IPS-NIHi7 (cell line): ENCODE measurements at regions not wholly inside any gene's neighbourhood (a gene's known extent, or its start where the extent isn't known, plus 50 kb on each side); places are given as distances from the start of the nearest gene placed in this dataset.
A peak's percentile ranks its signal among the peaks of the same experiment; 100 is the strongest.

Experiments
- DNase-seq: peaks from one replicate; pipeline ENCODE4 v3.0.0; 2012; ENCODE audit warnings: mixed read lengths; ENCODE audit errors: extremely low spot score

DNA sequence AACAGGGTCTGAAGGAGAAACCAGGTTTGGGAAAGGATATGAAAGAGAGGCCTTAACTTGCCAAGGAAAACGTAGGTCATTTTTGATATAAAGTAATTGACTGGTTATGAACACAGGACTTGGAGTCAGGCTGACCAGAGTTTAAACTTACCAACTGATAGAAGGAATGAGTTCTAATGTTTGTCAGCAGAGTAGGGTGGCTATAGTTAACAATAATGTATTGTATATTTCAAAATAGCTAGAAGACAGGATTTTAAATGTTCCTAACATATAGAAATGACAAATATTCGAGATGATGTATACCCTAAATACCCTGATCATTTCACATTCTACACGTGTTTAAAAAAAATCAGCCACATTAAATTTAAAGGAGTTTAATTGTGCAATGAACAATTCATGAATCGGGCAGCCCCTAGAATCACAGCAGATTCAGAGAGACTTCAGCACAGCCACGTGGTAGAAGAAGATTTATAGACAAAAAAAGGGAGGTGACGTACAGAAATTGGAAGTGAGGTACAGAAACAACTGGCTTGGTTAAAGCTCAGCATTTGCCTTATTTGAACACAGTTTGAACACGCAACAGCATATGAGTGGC is 52.5 kb upstream of the PLEKHG7 start:
- no peak for DNase-seq

DNA sequence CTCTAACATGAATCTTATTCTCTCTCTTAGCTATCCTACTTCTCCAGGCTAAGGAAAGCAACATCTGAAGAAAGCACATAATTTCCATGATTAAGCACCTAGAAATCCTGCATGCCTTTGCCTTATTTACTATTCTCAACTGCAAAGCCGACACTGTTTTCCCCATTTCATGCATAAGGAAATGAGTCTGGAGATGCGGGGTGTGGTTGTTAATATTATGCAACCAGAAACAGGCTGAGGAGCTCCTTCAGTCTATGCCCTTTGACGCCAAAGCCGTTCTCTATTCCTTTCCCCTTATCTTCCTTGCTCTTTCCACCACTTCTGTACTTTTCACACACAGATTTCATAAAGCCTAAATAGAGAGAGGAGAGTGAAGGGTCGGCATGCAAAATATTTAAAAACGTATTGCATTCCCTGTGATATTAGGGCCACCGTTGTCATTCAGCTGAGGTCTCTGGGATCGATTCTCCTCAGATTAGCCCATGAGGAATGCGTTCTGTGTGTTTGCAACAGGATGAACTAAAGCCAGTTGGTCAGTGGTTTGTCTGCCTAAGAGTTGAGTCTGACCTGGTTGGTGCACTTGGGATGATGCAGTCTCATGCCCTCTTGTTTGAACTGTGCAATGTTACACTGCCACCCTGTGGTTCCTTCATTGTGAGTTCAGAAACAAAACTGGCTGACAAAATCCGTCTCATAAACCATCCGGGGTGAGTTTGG is 53.1 kb upstream of the PLEKHG7 start:
- peak; percentile 82 for DNase-seq

DNA sequence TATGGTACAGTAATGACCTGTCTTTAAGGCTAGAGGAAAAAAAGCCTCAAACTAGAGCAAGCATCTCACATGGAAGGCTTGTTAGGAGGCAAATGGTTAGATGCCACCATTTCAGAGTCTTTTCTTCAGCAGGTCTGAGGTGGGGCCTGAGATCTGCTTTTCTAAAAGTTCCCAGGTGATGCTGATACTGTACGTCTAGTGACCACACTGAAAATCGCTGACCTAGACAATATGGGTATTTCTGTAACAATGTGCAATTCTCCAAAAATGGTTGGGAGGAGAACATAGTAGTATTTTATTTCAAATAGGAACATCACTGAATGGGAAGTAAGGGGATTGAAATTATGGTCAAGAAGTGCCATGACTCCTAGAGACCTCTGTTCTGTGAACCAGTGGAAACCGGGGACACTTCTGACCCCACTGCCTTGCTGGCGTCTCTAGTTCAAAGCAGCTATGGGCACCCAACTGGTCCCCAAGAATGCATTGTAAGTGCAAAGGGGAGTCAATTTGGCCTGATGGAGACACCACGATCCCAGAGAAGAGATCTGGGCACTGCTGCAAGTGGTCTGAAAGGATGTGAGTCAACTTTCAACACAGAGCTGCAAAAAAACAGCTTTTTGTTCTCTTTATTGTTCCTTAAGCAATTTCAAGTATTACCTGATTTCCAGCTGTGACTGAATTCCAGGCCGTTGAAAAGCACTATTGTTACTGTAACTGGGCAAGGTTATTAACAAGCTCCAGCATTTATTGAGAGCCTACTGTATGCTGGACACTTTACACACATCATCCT is 54.4 kb upstream of the PLEKHG7 start:
- DNase-seq, result no peak

DNA sequence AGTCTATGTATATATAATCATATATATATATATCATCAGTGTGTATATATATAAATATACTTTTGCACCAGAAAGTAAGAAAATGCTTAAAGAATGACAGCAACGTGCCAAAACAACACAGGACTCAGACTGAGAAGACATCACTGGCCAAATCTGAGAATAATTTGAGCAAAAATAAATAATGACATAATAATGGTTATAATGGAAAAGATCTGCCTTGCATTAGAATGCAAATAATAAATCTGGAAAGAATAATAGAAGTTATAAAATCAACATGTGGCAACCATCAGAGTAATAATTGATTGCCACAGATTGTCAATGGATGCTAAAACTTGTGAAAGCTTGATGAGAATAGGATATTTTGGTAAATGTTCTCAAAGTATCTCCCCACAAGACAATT is 61.5 kb upstream of the PLEKHG7 start:
- DNase-seq, result no peak

DNA sequence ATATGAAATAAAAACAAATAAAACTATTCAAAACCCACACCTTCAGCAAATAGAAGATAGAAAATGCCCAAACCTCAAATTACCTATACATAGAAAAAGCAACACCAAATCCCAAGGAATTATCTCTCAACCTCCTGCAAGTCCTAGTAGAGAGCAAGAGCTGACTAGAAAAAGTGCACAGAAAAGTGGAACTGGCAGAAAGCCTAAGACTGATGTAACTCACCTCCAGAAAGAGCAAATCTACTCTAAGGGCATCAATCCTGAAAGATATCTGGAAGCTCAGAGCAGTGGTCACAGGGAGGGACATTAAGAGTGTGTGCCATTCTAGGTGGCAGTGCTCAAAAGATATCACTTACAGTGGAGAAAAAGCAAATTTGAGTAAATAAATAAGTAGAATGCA is 62.1 kb upstream of the PLEKHG7 start:
- DNase-seq, result no peak

DNA sequence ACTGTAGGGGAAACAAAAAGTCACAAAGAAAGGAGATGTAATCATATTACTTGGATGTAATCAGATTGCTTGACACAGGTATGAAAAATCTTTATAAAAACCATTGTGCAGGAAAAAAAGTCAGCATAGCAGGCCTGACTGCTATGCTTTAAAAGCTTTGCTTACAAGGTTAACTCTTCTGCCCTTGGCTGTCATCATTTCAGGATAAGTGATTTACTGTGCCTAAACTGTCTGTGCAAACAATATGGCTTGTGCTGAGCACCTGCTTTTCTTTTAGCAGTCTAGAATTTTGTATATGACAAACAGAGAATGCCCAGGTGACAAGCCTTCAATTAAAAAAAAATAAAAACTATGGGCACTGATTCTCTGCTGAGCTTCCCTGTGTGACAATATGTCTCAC is 63.8 kb upstream of the PLEKHG7 start:
- no peak for DNase-seq

DNA sequence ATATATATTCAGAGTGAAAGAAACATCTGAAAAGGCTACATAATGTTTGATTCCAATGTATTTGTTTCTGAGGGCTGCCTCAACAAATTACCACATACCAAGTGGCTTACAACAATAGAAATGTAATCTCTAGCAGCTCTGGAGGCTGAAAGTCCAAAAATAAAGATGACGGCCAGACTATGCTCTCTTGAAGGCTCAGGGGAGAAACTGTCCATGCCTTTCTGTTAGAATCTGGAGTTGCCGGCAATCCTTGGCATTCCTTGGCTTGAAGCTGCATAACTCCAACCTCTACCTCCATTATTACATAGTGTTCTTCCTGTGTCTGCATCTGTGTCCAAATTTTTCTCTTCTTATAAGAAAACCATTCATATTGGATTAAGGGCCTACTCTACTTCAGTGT is 68.1 kb upstream of the PLEKHG7 start:
- DNase-seq, result no peak

DNA sequence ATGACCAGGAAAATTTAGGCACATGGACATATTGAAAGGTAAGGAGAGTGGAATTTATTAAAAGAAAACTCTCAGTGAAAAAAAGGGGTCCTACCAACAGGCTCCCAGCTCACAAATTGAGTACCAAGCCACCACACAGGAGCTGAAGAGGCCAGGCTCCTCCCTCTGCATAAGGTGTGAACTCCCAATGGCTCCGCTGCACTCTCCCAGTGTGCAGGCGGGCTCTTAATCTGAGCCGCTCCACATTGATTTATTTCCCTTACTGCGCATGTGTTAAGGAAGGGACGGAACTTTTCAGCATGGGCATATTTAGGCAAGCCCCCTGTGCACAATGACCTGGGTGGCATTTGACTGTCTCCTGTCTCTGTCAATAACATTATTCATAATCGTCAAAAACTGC is 68.6 kb upstream of the PLEKHG7 start:
- no peak for DNase-seq

DNA sequence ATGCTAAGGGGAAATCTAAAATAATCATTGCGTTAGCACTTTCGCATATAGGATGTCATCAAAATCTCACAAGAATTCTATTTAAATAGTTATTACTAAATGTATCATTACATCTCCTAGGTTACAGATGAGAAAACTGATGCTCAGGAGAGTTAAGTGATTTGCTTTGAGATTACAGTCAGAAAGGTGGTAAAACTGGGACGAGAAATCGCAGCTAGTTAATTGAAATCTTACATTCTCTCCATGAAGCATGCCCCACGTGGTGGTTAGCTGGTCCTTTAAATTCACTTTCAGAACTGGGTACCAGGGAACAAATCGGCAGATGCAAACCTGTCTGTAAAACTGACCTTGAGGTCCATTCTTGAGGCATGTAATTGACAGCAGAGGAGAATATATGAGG is 71.8 kb upstream of the PLEKHG7 start:
- DNase-seq, result no peak

DNA sequence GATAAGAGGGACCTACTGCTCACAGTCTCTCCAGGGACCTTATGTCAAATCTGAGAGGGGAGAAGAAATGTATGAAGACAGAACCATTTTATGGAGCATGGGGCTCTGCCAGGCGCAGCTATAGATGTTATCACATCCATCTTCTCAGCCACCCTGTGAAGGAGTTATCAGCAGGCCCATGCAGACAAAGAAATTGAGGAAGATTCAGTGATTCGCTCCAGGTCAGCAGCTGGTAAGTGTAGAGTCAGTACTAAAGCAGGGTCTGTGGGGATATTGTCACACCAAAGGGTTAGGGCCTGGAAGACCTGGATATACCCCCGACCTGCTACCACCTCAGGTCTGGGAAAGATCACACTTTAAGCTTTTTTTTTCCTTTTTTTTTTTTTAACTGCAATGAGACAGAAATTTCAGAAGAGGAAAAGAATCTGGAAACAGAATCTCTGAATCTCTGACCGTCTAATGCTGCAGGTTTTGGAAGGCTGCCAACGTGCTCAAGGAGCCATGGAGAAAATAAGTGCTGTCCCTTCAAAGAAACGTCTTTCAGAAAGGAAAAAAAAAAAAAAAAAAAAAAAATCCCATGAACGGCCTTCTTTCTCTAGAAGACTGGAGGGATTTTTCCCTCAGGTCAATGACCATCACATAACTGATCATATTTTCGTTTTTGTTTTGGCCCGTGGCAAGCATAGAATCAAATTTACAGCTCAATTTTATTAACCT is 73.3 kb upstream of the PLEKHG7 start:
- DNase-seq, result no peak

DNA sequence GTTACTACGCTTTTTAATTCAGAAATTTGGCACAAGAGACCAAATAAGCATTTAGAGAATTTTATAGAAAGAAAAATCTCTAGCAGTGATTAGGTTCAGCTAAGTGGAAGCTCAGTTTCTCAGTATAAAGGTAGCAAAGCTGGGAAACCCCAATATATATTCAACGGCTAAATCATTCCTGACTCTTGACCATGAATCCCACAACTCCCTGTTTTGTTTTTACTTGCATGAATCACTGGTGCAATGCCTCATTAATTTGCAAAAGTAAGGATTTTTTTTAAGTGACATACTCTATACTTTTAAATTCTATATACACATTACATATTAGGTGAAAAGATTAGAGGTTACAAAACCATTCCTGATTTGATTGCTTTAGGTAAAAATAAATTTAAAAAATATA is 74.3 kb upstream of the PLEKHG7 start:
- no peak for DNase-seq

DNA sequence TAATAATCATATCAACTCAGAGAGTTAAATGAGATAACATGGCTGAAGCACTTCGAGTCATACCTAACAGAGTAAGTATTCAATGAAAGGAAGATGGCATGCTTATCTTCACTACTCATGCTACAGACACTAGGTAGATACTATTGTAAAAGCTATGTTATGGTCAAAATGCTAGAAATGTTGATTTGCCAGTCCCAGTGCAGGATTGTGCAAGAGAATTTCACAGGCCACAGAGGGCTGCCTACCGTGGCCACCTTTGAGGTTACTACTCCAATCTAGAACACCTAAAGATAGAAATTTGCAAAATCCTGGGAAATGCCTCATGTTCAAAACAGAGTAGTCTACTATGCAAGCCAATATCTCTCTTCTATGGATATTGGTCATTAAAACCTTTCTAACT is 75.3 kb upstream of the PLEKHG7 start:
- no peak for DNase-seq

DNA sequence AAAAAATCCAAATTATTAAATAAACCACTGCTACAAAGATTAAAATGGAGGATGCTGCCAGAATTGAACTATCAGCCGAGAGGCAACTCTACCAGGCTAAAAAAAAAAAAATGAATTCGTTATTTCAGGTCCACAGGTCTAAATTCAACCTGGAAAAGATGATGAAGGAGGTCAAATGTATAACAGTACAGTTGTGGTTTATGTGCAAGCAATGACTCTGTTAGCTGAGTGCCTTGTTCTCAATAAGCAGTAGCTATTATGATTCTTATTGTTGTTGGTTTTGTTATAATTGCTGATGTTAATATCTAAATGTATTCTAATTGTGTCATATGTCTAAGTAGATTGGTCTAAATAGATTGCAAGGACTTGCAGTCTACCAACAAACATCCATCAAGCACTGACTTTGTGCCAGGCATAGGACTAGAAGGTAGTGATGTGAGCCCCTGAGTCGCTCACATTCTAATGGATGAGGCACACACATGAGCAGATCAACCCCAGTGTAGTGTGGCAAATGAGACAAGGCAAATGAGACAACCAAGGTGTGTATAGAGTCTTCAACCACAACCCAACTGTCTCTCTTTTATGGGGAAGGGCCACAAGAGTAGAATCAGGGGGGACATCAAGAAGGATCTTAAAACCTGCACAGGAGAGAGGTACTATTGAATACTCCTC is 77.0 kb upstream of the PLEKHG7 start:
- DNase-seq, result no peak

DNA sequence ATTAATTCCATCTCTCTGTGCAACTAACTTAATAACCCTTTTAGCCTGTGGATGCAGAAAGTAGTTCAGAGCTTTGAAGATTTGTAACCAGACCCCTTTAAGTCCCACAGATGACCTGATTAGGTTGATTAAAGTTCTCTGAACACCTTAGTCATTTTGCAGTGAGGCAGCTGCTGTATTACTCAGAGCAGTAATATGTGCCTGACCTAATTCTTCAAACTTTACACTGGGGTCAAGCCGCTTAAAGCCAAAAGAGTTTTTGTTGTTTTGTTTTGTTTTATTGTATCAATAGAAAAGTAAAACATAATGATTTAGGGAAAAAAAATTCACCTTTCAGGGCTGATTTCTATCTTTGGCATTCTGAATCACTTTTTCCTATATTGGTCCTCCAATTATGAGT is 78.6 kb upstream of the PLEKHG7 start:
- DNase-seq, result no peak

DNA sequence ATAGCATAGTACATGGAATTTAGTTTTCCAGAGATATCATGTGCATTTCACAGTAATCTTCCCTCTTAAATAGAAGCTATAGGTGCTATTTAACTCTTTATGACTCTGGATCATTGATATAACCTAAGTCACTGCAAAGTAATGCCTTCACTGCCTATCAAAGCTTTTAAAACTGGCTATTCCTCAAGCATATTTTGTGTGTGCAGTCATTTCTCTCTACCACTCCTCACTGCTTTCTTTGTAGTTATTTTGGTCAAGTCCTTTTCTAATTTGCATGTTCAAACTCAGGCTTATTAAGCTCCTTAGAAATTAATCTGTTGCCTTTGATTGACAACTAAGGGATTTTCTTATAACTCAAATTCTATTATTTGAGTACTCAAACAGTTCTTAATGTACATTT is 79.4 kb upstream of the PLEKHG7 start:
- no peak for DNase-seq

DNA sequence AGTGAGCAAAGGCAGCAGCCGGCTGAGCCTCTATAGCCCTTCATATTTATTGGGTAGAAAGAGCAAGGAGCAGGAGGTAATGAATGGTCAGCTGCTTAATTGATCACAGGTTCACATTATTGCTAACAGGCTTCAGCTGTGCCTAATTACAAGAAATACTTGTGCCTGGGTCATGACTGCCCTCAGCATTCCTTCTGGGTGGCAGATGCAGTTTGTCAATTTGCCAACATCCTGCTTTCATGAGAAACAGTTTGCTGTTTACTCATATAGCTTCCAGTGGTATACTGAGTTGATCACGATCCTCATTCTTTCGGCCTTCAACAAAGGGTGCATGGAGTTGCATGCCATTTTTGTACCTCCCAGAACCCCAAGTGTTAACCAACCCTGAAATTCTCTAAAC is 81.0 kb upstream of the PLEKHG7 start:
- no peak for DNase-seq

DNA sequence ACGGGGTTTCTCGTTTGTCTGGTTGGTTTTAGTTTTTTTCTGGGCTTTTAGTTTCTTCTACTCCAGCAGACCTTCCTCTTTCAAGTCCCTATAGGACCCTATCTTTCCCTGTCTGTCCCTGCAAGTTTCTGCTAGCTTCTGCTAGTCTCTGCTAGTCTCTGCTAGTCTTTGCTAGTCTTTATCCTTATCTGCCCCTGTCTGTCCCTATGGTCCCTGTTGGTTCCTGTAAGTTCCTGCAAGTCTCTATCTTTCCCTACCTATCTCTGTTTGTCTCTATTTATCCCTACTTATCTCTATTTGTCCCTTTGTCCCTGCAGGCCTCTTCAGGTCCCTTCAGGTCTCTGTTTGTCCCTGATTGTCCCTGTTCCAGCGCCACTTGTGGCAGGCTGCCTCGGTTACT is 81.5 kb upstream of the PLEKHG7 start:
- DNase-seq, result no peak

DNA sequence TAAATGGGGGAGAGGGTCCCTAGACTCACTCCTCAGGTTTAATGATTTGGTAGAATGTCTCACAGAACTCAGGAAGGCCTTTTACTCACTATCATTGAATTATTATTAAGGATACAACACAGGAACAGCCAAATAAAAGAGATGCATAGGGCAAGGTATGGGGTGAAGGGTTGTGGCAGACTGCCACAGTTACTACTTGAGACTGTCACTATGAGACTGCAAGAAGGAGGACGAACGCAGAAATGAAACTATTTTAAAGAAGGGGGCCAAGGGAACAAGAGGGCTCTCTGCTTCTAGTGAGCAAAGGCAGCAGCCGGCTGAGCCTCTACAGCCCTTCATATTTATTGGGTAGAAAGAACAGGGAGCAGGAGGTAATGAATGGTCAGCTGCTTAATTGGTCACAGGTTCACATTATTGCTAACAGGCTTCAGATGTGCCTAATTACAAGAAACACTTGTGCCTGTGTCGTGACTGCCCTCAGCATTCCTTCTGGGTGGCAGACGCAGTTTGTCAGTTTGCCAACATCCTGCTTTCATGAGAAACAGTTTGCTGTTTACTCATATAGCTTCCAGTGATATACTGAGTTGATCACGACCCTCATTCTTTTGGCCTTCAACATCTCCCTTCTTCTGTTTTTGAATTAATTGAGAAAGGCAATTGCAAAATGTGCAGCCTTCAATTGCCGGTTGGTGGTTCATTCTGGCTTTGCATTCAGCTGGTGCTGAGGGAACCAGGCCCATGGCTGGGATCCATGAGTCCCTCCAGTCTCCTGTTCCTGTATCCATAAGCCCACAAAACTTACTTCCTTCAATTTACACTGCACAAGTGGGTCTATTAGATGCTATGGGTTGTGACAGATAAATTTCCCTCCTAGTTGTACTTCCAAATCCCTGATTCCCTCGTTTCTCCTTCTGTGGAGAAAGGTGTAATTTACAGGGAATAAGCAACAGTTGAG is 82.8 kb upstream of the PLEKHG7 start:
- DNase-seq, result no peak

DNA sequence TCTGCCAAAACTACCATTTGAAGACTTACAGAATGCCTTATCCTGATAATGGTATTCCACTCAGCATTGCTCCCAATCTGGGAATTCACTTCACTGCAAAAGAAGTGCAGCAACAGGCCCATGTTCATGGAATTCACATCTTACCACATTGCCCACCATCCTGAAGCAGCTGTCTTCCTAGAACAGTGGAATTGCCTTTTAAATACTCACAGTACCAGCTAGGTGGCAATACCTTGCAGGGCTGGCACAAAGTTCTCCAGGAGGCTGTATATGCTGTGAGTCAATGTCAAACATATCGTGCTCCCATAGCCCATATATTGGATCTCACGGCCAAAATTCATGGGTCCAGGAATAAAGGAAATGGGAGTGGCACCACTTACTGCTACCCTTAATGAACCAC is 83.8 kb upstream of the PLEKHG7 start:
- no peak for DNase-seq

DNA sequence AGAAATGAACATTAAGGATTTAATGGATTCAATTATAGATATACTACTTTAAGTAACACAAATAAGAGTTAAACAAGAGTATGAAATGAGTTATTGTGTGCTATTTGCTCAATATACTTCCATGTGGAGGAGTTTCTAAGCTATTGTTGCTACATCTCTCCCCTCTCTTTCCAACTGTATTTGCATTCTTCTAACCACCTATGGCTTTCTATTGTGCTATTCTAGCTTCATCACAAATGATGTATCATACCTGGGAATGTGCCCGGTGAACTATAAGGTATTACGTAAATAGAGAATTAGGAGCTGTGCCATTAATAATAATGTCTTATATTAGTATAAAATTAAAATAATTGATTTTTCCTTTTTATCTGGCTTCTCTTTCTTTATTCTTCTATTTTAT is 87.1 kb upstream of the PLEKHG7 start:
- no peak for DNase-seq

DNA sequence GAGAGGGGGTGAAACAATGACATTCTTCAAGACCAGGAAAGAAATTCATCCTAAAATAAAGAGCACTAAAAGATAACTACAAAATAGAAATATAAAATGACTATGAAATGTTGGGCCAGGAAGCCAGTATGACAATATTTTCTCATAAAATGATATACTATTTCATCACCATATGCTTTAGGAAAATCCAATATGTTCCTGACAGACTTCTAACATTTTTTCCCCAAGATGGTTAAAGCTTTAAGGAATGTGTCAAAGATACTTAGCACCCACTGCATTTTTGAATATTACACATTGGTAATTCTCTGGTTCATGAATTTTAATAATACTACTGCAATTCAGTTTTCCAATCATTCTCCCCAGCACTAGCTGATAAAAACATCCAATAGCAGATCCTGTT is 87.7 kb upstream of the PLEKHG7 start:
- no peak for DNase-seq
